ENCODE measurements at regions not wholly inside any gene's neighbourhood (a gene's known extent, or its start where the extent isn't known, plus 50 kb on each side); places are given as distances from the start of the nearest gene placed in this dataset.

DNA sequence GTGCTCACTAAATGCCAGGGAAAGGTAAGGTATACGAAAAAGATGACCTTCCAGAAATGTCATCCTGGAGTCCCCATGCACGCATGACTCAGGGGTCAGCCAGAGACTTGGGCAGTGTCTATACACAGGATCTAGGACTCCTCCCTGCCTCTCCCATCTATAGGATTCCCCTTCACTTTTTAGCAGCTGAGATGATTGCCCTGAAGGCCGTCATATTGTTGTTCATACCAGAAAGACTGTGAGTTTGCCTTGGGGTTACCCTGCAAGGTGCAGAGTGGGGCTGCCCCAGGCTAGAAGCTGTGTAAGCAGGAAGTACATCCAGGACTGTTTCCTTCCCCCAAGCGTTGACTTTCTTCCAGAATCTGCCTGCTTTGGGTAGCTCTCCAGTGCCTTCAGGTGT is 55.1 kb upstream of the MAMLD1 start:
- no peak overlapping the region for H3K27ac Mint-ChIP-seq
- no peaks in the 10 kb centered on the region for H3K4me1 Mint-ChIP-seq
- no peaks in the 10 kb centered on the region for H3K36me3 Mint-ChIP-seq (ENCODE audit: low read depth)
- no peaks in the 10 kb centered on the region for H3K9me3 Mint-ChIP-seq
- H3K27me3 Mint-ChIP-seq: no peaks in the 10 kb centered on the region
- ATAC-seq (no peak), DNase-seq (no peak)
- H3K4me3 Mint-ChIP-seq: no peak overlapping the region

DNA sequence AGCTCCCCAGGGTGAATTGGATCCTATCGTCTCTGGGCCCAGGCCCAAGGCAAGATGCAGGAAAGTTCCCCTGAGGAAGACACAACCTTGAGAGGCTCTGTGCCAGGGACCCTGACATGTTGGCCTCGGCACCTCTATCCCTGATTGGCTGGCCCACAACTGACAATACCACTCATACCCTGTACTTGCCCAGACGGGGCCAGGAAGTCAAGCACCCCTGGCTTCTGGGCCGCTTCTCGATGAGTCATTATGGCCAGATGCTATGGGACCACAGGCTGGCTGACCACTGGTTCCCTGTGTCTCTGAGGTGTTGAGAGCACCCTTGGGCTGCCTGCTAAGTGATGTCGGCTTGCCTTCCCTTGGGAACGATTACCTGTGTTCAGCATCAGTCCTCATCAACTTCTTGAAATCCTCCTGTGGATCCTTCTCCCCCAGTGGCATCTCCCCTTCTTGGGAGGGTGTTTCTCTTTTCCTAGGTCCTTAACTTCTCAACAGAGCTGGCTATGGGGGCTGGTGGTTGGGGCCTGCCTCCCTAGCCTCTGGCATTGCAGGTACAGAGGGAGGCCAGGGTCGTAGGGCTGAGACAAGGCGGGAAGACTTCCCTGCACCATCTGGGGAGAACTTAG is 54.5 kb upstream of the MAMLD1 start:
- Mint-ChIP-seq H3K4me1 (no peaks in the 10 kb centered on the region), H3K36me3 (ENCODE audit: low read depth) (no peaks in the 10 kb centered on the region), H3K27ac (no peak overlapping the region), H3K27me3 (no peaks in the 10 kb centered on the region), H3K9me3 (no peaks in the 10 kb centered on the region), H3K4me3 (no peak overlapping the region)
- ATAC-seq (no peak), DNase-seq (no peak)

- Mint-ChIP-seq H3K36me3 (ENCODE audit: low read depth) (no peaks in the 10 kb centered on the region), H3K4me1 (no peaks in the 10 kb centered on the region), H3K27ac (no peak overlapping the region), H3K9me3 (no peaks in the 10 kb centered on the region), H3K27me3 (no peaks in the 10 kb centered on the region), H3K4me3 (no peak overlapping the region)
- ATAC-seq (no peak), DNase-seq (no peak)
Observed at GRCh38 chrX:150310417-150310816, 52.7 kb upstream of the MAMLD1 start.

GRCh38 chrX:150310881-150311280 is 52.2 kb upstream of the MAMLD1 start:
- ATAC-seq (no peak), DNase-seq (no peak)
- Mint-ChIP-seq H3K27me3 (no peaks in the 10 kb centered on the region), H3K9me3 (no peaks in the 10 kb centered on the region), H3K4me1 (no peaks in the 10 kb centered on the region), H3K36me3 (ENCODE audit: low read depth) (no peaks in the 10 kb centered on the region), H3K4me3 (no peak overlapping the region), H3K27ac (no peak overlapping the region)

DNA sequence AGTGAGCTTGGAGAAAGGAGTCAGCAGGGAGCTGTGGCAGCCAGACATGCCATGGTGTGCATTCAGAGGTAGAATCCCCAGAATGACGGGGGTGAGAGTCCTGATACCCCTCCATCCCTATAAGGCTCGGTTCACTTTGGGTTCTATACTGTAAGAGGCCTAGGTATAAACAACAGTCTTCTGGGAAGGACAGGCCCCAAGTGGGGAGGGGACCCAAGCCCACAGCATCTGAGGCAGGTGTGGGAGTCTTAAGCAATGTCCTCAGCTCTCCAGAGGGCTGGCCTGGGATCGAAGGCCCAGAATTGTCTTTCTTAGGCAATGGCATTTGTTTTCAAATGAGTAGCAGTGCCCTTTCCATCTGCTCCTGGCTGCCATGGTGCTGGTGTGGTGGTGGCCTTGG is 50.2 kb upstream of the MAMLD1 start:
- Mint-ChIP-seq H3K4me3 (no peak overlapping the region), H3K27ac (no peak overlapping the region), H3K9me3 (no peaks in the 10 kb centered on the region), H3K4me1 (no peaks in the 10 kb centered on the region), H3K27me3 (no peaks in the 10 kb centered on the region), H3K36me3 (ENCODE audit: low read depth) (no peaks in the 10 kb centered on the region)
- ATAC-seq: no peak
- DNase-seq: no peak
